Lower leg skin (tissue), 3 donors: ENCODE measurements at regions not wholly inside any gene's neighbourhood (a gene's known extent, or its start where the extent isn't known, plus 50 kb on each side); places are given as distances from the start of the nearest gene placed in this dataset.

Source experiments
- CTCF ChIP-seq, 3 donors: fragments of 450-650 bp; IDR thresholded peaks; one replicate each; pipeline ENCODE4 v1.5.1; 2016; ENCODE audit warnings: antibody characterized with exemption in 3 of 3, mild to moderate bottlenecking in 3 of 3, moderate library complexity in 2 of 3
- POLR2A ChIP-seq, 2 donors: fragments of 450-650 bp; IDR thresholded peaks; one replicate each; pipeline ENCODE4 v1.6.1; 2016 to 2017; ENCODE audit warnings: antibody characterized with exemption in 2 of 2, mild to moderate bottlenecking in 1 of 2, moderate library complexity in 1 of 2

GRCh38 chr11:70768346-70769095 lies 370.2 kb downstream of the CTTN start:
- TF ChIP-seq CTCF (IDR thresholded peaks at IDR 0.05) (no peak), POLR2A (IDR thresholded peaks at IDR 0.05) (no peak)
